ENCODE measurements at regions not wholly inside any gene's neighbourhood (a gene's known extent, or its start where the extent isn't known, plus 50 kb on each side); places are given as distances from the start of the nearest gene placed in this dataset.

DNA sequence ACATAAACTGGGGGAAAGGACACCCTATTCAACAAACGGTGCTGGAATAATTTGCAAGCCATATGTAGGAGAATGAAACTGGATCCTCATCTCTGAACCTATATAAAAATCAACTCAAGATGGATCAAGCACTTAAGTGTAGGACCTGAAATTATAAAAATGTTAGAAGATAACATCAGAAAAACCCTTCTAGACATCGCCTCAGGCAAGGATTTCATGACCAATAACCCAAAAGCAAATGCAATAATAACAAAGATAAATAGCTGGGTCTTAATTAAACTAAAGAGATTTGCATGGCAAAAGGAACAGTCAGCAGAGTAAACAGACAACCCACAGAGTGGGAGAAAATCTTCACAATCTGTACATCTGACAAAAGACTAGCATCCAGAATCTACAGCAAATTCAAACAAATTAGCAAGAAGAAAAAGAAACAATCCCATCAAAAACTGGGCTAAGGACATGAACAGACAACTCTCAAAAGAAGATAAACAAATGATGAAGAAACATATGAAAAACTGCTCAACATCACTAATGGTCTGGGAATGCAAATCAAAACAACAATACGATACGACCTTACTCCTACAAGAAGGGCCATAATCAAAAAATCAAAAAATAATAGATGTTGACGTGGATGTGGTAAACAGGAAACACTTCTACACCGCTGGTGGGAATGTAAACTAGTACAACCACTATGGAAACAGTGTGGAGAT lies 408.7 kb downstream of the CNTN6 start:
- Histone ChIP-seq H3K9me3 (no peaks in the 10 kb centered on the region), H3K27me3 (no peaks in the 10 kb centered on the region), H3K27ac (no peak overlapping the region), H3K4me1 (no peaks in the 10 kb centered on the region), H3K4me3 (replicated peaks in 1 of 3) (no peak overlapping the region), H3K36me3 (no peaks in the 10 kb centered on the region)
- no peak for TF ChIP-seq POLR2A (IDR thresholded peaks at IDR 0.05)
- TF ChIP-seq, protein P1, sequence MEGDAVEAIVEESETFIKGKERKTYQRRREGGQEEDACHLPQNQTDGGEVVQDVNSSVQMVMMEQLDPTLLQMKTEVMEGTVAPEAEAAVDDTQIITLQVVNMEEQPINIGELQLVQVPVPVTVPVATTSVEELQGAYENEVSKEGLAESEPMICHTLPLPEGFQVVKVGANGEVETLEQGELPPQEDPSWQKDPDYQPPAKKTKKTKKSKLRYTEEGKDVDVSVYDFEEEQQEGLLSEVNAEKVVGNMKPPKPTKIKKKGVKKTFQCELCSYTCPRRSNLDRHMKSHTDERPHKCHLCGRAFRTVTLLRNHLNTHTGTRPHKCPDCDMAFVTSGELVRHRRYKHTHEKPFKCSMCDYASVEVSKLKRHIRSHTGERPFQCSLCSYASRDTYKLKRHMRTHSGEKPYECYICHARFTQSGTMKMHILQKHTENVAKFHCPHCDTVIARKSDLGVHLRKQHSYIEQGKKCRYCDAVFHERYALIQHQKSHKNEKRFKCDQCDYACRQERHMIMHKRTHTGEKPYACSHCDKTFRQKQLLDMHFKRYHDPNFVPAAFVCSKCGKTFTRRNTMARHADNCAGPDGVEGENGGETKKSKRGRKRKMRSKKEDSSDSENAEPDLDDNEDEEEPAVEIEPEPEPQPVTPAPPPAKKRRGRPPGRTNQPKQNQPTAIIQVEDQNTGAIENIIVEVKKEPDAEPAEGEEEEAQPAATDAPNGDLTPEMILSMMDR (IDR thresholded peaks at IDR 0.05): no peak
- intact Hi-C loops (cut with DNase I): no loop called here
- WGBS, 2 donors: 71 to 81% methylated on average over 6 of the region's 6 CpGs
- no peak for DNase-seq

DNA sequence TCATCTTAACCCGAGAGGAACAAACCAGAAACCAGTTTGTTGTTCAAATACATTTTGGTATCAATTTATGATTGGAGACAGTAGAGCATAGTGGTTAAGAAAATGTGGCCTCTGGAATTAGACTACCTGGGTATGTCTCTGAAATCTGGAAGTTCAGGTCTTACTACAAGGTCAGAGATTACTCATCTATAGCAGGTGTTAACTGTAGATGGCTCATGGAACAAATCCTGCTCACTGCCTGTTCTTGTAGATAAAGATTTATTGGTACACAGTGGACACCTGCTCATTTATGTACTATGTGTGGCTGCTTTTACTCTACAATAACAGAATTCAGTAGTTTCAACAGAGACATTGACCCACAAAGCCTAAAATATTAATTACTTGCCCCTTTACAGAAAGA lies 413.3 kb downstream of the CNTN6 start:
- no peaks in the 10 kb centered on the region for H3K4me1 ChIP-seq
- H3K27me3 ChIP-seq: no peaks in the 10 kb centered on the region
- no peak overlapping the region for H3K4me3 ChIP-seq (replicated peaks in 1 of 3)
- 59 to 63% methylated on average over 1 of the region's 1 CpG for WGBS, 2 donors
- H3K27ac ChIP-seq: no peak overlapping the region
- intact Hi-C loops (cut with DNase I): no loop called here
- no peak for DNase-seq
- TF ChIP-seq, protein P1 (IDR thresholded peaks at IDR 0.05): no peak
- no peak for TF ChIP-seq POLR2A (IDR thresholded peaks at IDR 0.05)
- H3K9me3 ChIP-seq: no peaks in the 10 kb centered on the region
- no peaks in the 10 kb centered on the region for H3K36me3 ChIP-seq

DNA sequence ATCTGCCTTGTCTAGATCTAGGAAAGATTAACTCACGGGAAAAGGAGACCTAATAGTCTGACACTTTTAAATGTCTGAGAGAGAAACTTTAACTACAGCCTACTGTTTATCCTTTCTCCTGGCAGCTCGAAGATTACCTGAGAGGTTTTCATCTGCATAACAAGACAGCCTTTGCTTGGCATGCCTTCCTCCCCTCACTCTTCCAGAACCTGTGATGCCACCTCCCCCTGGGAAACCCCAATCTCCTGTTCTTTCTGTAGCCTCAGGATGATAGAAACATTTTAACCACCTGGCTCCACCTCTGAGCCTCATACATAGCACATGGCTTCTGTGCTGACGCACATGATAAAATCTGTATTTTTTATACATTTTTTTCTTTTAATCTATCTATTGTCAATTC lies 420.8 kb downstream of the CNTN6 start:
- 60 to 70% methylated on average over 3 of the region's 3 CpGs for whole genome bisulfite sequencing, 2 donors
- DNase-seq: no peak
- no peaks in the 10 kb centered on the region for H3K9me3 ChIP-seq
- intact Hi-C loops (cut with DNase I): no loop called here
- no peak overlapping the region for H3K27ac ChIP-seq
- H3K4me3 ChIP-seq (replicated peaks in 1 of 3): no peak overlapping the region
- H3K27me3 ChIP-seq: no peaks in the 10 kb centered on the region
- TF ChIP-seq, protein P1 (IDR thresholded peaks at IDR 0.05): no peak
- H3K36me3 ChIP-seq: no peaks in the 10 kb centered on the region
- no peaks in the 10 kb centered on the region for H3K4me1 ChIP-seq

DNA sequence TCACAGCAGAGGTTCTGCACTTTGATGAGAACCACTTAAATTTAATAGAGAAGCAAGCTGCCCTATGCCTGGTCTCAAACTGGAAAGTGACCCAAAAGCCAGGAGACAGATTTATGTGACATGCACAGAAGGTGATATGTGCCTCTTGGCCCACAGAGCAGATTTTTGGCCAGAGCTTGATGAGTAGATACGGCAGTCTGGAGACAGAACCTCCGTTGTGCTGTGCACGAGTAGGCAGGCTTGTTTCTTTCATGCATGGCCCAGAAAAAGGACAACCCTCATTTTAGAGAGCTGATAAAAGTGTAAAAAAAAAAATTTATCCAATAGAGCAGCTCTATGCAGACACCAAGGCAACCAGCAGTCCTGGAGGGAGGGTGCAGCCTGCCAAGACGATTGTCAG lies 423.1 kb downstream of the CNTN6 start:
- DNase-seq: no peak
- Histone ChIP-seq H3K36me3 (no peaks in the 10 kb centered on the region), H3K27ac (no peak overlapping the region), H3K4me3 (replicated peaks in 1 of 3) (no peak overlapping the region), H3K9me3 (no peaks in the 10 kb centered on the region), H3K4me1 (no peaks in the 10 kb centered on the region), H3K27me3 (no peaks in the 10 kb centered on the region)
- 73 to 79% methylated on average over 4 of the region's 4 CpGs for WGBS, 2 donors
- intact Hi-C loops (cut with DNase I): no loop called here
- no peak for TF ChIP-seq POLR2A (IDR thresholded peaks at IDR 0.05)
- TF ChIP-seq, protein P1 (IDR thresholded peaks at IDR 0.05): no peak

DNA sequence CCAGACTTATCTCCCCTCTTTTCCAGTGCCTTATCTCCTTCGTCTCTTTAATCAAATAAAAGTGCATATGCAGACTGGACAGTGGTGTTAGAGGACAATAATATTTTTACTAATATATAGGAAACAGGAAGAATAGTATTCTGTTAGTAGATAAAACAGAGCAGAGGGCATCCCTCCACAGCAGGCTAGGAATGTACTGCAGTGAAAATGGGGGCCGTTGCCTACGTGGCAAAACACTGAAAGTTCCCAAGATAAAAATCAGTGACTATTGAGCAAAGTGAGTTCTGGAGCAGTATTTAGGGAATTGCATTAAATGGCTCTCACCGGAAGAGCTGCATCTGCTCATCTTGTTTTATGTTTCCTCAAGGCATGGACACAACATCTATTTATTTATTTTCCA lies 435.0 kb downstream of the CNTN6 start:
- no peak for DNase-seq
- TF ChIP-seq, protein P1 (IDR thresholded peaks at IDR 0.05): no peak
- TF ChIP-seq POLR2A (IDR thresholded peaks at IDR 0.05): no peak
- WGBS, 2 donors: 78 to 83% methylated on average over 4 of the region's 4 CpGs
- H3K4me3 ChIP-seq (replicated peaks in 1 of 3): no peak overlapping the region
- H3K27ac ChIP-seq: no peak overlapping the region
- no peaks in the 10 kb centered on the region for H3K36me3 ChIP-seq
- H3K27me3 ChIP-seq: no peaks in the 10 kb centered on the region
- no peaks in the 10 kb centered on the region for H3K9me3 ChIP-seq
- no peaks in the 10 kb centered on the region for H3K4me1 ChIP-seq
- intact Hi-C loops (cut with DNase I): no loop called here
